HG02970 (cell line): ENCODE measurements at regions not wholly inside any gene's neighbourhood (a gene's known extent, or its start where the extent isn't known, plus 50 kb on each side); places are given as distances from the start of the nearest gene placed in this dataset.
"Not testable (repeated sequence)": the region's sequence is repeated elsewhere in the genome, so short reads cannot be mapped to it uniquely, and the experiment has no call there.

Source experiments
- ATAC-seq: cut with Tn5 transposase; IDR thresholded peaks from one replicate; pipeline ENCODE4 v1.9.1; 2021; ENCODE audit warnings: mild to moderate bottlenecking, moderate library complexity, moderate number of reproducible peaks; ENCODE audit not compliant: unreplicated experiment, low FRiP score

- ATAC-seq = no peak
Observed at GRCh38 chr1:172941471-172941870, 109.3 kb downstream of the TNFSF18 start.

GRCh38 chr1:172941945-172942344 lies 108.8 kb downstream of the TNFSF18 start:
- ATAC-seq = no peak

GRCh38 chr1:172943138-172943537 lies 107.6 kb downstream of the TNFSF18 start:
- not testable (repeated sequence) for ATAC-seq

- ATAC-seq = no peak
Observed at GRCh38 chr1:172944931-172945330, 105.8 kb downstream of the TNFSF18 start.

GRCh38 chr1:172946814-172947507 lies 103.8 kb downstream of the TNFSF18 start:
- no peak for ATAC-seq

GRCh38 chr1:172948457-172948856 lies 102.3 kb downstream of the TNFSF18 start:
- no peak for ATAC-seq

- no peak for ATAC-seq
Observed at GRCh38 chr1:172949096-172949495, 101.6 kb downstream of the TNFSF18 start.

- ATAC-seq = no peak
Observed at GRCh38 chr1:172950528-172950927, 100.2 kb downstream of the TNFSF18 start.

GRCh38 chr1:172951730-172952365 lies 98.9 kb downstream of the TNFSF18 start:
- no peak for ATAC-seq

- ATAC-seq = no peak
Observed at GRCh38 chr1:172952516-172952915, 98.2 kb downstream of the TNFSF18 start.

- no peak for ATAC-seq
Observed at GRCh38 chr1:172954476-172955150, 96.1 kb downstream of the TNFSF18 start.

- no peak for ATAC-seq
Observed at GRCh38 chr1:172955161-172955815, 95.5 kb downstream of the TNFSF18 start.

- no peak for ATAC-seq
Observed at GRCh38 chr1:172956871-172957270, 93.9 kb downstream of the TNFSF18 start.

GRCh38 chr1:172957491-172957890 lies 93.2 kb downstream of the TNFSF18 start:
- ATAC-seq = no peak

- no peak for ATAC-seq
Observed at GRCh38 chr1:172959571-172959970, 91.2 kb downstream of the TNFSF18 start.

- ATAC-seq = no peak
Observed at GRCh38 chr1:172960019-172960418, 90.7 kb downstream of the TNFSF18 start.

- no peak for ATAC-seq
Observed at GRCh38 chr1:172960454-172961208, 90.1 kb downstream of the TNFSF18 start.

GRCh38 chr1:172964864-172965263 lies 85.9 kb downstream of the TNFSF18 start:
- no peak for ATAC-seq

- no peak for ATAC-seq
Observed at GRCh38 chr1:172966844-172967540, 83.7 kb downstream of the TNFSF18 start.

GRCh38 chr1:172967936-172968335 lies 82.8 kb downstream of the TNFSF18 start:
- ATAC-seq = no peak
